HCT116 (cell line): ENCODE measurements at regions not wholly inside any gene's neighbourhood (a gene's known extent, or its start where the extent isn't known, plus 50 kb on each side); places are given as distances from the start of the nearest gene placed in this dataset.

Source experiments
- ATAC-seq: fragments of 200-7000 bp; cut with Tn5 transposase; 2 replicates; pipeline ENCODE4 v1.9.1; 2020; ENCODE audit warnings: mild to moderate bottlenecking, moderate library complexity
- BruUV-seq: library from RNA; stranded (reverse); fragments of 400-500 nt; replicated peaks from 2 replicates; lab custom pipeline; 2021; lab: Mats Ljungman, UMichigan
- CTCF ChIA-PET: fragments of 300-600 bp; sonication (Branson Sonifier 250); formaldehyde crosslinking; loops from one replicate; lab custom pipeline; 2021; ENCODE audit warnings: antibody characterized with exemption; lab: Charles Lee
- POLR2A ChIA-PET: fragments of 300-600, 350-600 bp; sonication (Branson Sonifier 250); formaldehyde crosslinking; loops from one replicate; lab custom pipeline; 2021; ENCODE audit warnings: antibody characterized with exemption; lab: Charles Lee
- RAD21 ChIA-PET, 2 experiments: fragments of 300-600 bp; sonication (Branson Sonifier 250); formaldehyde crosslinking; loops; one replicate each; lab custom pipeline; 2023; ENCODE audit warnings: low total read pairs in 2 of 2; ENCODE audit not compliant: uncharacterized antibody in 2 of 2, unreplicated experiment in 2 of 2, low non-redundant PET in 1 of 2; lab: Charles Lee
- DNase-seq: peaks from one replicate; pipeline ENCODE4 v3.0.0-alpha.2; 2010; ENCODE audit warnings: low read depth, low spot score
- H2AFZ ChIP-seq: fragments of 200-600 bp; shearing (Covaris generic), sonication (generic); 2 replicates; pipeline ENCODE4 v1.6.1; 2017; ENCODE audit warnings: low read depth, mixed run types, mixed read lengths, antibody characterized with exemption, low read length; ENCODE audit not compliant: poor library complexity, severe bottlenecking
- H3K27ac ChIP-seq: 2 replicates; pipeline ENCODE4 v1.5.1; 2012; ENCODE audit warnings: low read depth, low read length
- H3K27me3 ChIP-seq: fragments of 200-600 bp; sonication (generic); 2 replicates; pipeline ENCODE4 v1.6.1; 2016; ENCODE audit warnings: mixed run types, low read length, mixed read lengths; ENCODE audit not compliant: insufficient read depth
- H3K36me3 ChIP-seq, 2 experiments: fragments of 200-500 bp in 1 of 2; fragments of 200-600 bp in 1 of 2; sonication (Bioruptor generic) in 1 of 2; sonication (generic) in 1 of 2; 2 replicates each; pipeline versions ENCODE4 v1.5.1 to v1.6.1; 2014 to 2016; ENCODE audit warnings: low read length in 2 of 2, inconsistent platforms in 1 of 2, mixed read lengths in 1 of 2, mixed run types in 1 of 2; ENCODE audit not compliant: insufficient read depth in 2 of 2, control insufficient read depth in 1 of 2
- H3K4me1 ChIP-seq, 2 experiments: fragments of 200-600 bp in 1 of 2; sonication (generic) in 1 of 2; 2 replicates each; pipeline versions ENCODE4 v1.5.1 to v1.6.1; 2012 to 2017; ENCODE audit warnings: low read length in 2 of 2, inconsistent platforms in 1 of 2, mild to moderate bottlenecking in 1 of 2, mixed read lengths in 1 of 2, mixed run types in 1 of 2, moderate library complexity in 1 of 2; ENCODE audit not compliant: insufficient read depth in 2 of 2, control insufficient read depth in 1 of 2
- H3K4me2 ChIP-seq: fragments of 200-600 bp; sonication (generic); 2 replicates; pipeline ENCODE4 v1.6.1; 2017; ENCODE audit warnings: mixed run types, low read length, mixed read lengths
- H3K4me3 ChIP-seq, 2 experiments: fragments of 200-600 bp in 1 of 2; sonication (generic) in 1 of 2; replicated peaks in 1 of 2; 2 replicates each; pipeline ENCODE4 v1.5.1; 2011 to 2016; ENCODE audit warnings: low read length in 2 of 2, control low read depth in 1 of 2, low read depth in 1 of 2, mild to moderate bottlenecking in 1 of 2, mixed read lengths in 1 of 2, mixed run types in 1 of 2
- H3K79me2 ChIP-seq: fragments of 200-600 bp; sonication (generic); 2 replicates; pipeline ENCODE4 v1.6.1; 2017; ENCODE audit warnings: mild to moderate bottlenecking, mixed run types, low read length, moderate library complexity, mixed read lengths; ENCODE audit not compliant: insufficient read depth
- H3K9ac ChIP-seq: fragments of 200-600 bp; sonication (generic); 2 replicates; pipeline ENCODE4 v1.6.1; 2016; ENCODE audit warnings: low read length, mixed read lengths
- H3K9me2 ChIP-seq: fragments of 200-600 bp; sonication (generic), shearing (Covaris generic); 2 replicates; pipeline ENCODE4 v1.6.1; 2017; ENCODE audit warnings: mixed run types, mild to moderate bottlenecking, moderate library complexity; ENCODE audit not compliant: insufficient read depth
- H3K9me3 ChIP-seq, 2 experiments: fragments of 200-500 bp in 1 of 2; fragments of 200-600 bp in 1 of 2; sonication (Bioruptor generic) in 1 of 2; sonication (generic) in 1 of 2; 2 replicates each; pipeline ENCODE4 v1.6.1; 2014 to 2017; ENCODE audit warnings: low read length in 2 of 2, mixed read lengths in 2 of 2, inconsistent platforms in 1 of 2, low read depth in 1 of 2, mild to moderate bottlenecking in 1 of 2, mixed run types in 1 of 2, moderate library complexity in 1 of 2; ENCODE audit not compliant: control insufficient read depth in 1 of 2, insufficient read depth in 1 of 2
- H4K20me1 ChIP-seq: fragments of 200-600 bp; sonication (generic), shearing (Covaris generic); 2 replicates; pipeline ENCODE4 v1.6.1; 2017; ENCODE audit warnings: mixed run types, mild to moderate bottlenecking, moderate library complexity; ENCODE audit not compliant: insufficient read depth
- ATF3 ChIP-seq: IDR thresholded peaks from 2 replicates; pipeline ENCODE4 v1.6.1; 2012
- EZH2 ChIP-seq: fragments of 200-600 bp; sonication (generic); IDR thresholded peaks from 2 replicates; pipeline ENCODE4 v1.6.1; 2017; ENCODE audit warnings: antibody characterized with exemption, mixed run types
- EZH2phosphoT487 ChIP-seq: fragments of 200-600 bp; IDR thresholded peaks from 2 replicates; pipeline ENCODE4 v1.6.1; 2018; ENCODE audit warnings: antibody characterized with exemption, borderline replicate concordance
- JUND ChIP-seq: IDR thresholded peaks from 2 replicates; pipeline ENCODE4 v1.6.1; 2012
- POLR2A ChIP-seq: IDR thresholded peaks from 2 replicates; pipeline ENCODE4 v1.7.0; 2011; ENCODE audit warnings: borderline replicate concordance; ENCODE audit not compliant: insufficient read depth, insufficient read length; ENCODE audit errors: extremely low read depth
- POLR2AphosphoS5 ChIP-seq: IDR thresholded peaks from 2 replicates; pipeline ENCODE4 v1.6.1; 2011; ENCODE audit warnings: mild to moderate bottlenecking, low read depth, low read length, moderate library complexity
- SP1 ChIP-seq: IDR thresholded peaks from 2 replicates; pipeline ENCODE4 v1.6.1; 2012; ENCODE audit warnings: low read depth
- TCF7L2 ChIP-seq: IDR thresholded peaks from 2 replicates; pipeline ENCODE4 v1.7.0; 2011; ENCODE audit warnings: borderline replicate concordance, inconsistent platforms; ENCODE audit not compliant: insufficient read depth, insufficient read length; ENCODE audit errors: extremely low read depth
- ZNF274 ChIP-seq: fragments of 200-500 bp; sonication (Bioruptor generic); IDR thresholded peaks from 2 replicates; pipeline ENCODE4 v1.6.1; 2014; ENCODE audit warnings: mild to moderate bottlenecking, low read depth, low read length, inconsistent platforms
- intact Hi-C: fragments of 100-400 bp; cut with micrococcal nuclease; formaldehyde crosslinking; loops from 2 replicates; pipeline ENCODE4 v1.10.0; 2022
- TF ChIP-seq, protein P1 (sequence below): IDR thresholded peaks from 2 replicates; pipeline ENCODE4 v1.6.1; 2012; ENCODE audit warnings: low read depth
- TF ChIP-seq, protein P2 (sequence below), 3 experiments: fragments of 200-600 bp in 1 of 3; sonication (generic) in 1 of 3; IDR thresholded peaks in 2 of 3; conservative IDR thresholded peaks in 1 of 3; 2 replicates each; pipeline ENCODE4 v1.5.1; 2012 to 2017; ENCODE audit warnings: low read depth in 2 of 3, low read length in 2 of 3, antibody characterized with exemption in 1 of 3, borderline replicate concordance in 1 of 3, control low read depth in 1 of 3, mild to moderate bottlenecking in 1 of 3, mixed read lengths in 1 of 3, mixed run types in 1 of 3, moderate library complexity in 1 of 3; ENCODE audit not compliant: insufficient read depth in 1 of 3

DNA sequence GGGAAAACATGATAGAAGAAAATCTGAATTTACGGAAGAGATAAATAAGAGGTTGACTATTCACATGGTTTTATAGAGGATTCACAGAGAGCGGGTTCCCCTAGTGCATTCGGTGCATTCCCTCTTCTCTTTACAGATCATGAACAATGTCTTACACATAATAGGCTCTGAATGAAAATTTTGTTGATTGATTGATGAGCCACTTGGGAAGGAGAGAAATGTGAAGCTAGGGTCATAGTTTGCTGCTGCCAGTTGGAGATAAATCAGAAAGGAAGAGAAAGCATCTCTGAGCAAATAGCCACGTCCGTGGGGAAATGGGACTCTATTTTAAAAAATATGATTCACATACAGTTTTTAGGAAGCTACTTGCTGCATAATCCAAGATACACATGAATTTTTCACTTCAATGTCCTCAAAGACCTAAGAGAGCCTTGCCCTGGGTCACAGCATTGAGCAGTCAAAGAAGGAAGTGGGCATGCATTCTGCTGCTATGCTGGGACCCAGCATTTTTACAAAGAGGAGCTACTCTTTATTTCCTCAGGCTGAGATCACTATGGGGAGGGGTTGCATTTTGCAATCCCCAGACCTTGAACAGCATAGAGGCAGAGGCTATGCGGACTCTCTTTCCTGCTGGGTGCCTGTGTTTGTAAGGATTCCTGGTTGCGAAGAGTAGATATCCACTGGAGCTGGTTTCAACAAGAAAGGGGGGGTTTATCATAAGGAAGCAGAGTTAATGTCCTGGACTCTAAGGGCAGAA is 395.3 kb downstream of the TSN start:
- no peaks in the 10 kb centered on the region for H3K36me3 ChIP-seq
- H2AFZ ChIP-seq = no peak overlapping the region
- H3K9me3 ChIP-seq = no peaks in the 10 kb centered on the region
- H3K4me3 ChIP-seq = no peak overlapping the region
- no peaks in the 10 kb centered on the region for H3K79me2 ChIP-seq
- H4K20me1 ChIP-seq = no peaks in the 10 kb centered on the region
- TF ChIP-seq TCF7L2 = no peak
- no peak for TF ChIP-seq EZH2phosphoT487
- no peak for TF ChIP-seq SP1
- TF ChIP-seq, protein P1, sequence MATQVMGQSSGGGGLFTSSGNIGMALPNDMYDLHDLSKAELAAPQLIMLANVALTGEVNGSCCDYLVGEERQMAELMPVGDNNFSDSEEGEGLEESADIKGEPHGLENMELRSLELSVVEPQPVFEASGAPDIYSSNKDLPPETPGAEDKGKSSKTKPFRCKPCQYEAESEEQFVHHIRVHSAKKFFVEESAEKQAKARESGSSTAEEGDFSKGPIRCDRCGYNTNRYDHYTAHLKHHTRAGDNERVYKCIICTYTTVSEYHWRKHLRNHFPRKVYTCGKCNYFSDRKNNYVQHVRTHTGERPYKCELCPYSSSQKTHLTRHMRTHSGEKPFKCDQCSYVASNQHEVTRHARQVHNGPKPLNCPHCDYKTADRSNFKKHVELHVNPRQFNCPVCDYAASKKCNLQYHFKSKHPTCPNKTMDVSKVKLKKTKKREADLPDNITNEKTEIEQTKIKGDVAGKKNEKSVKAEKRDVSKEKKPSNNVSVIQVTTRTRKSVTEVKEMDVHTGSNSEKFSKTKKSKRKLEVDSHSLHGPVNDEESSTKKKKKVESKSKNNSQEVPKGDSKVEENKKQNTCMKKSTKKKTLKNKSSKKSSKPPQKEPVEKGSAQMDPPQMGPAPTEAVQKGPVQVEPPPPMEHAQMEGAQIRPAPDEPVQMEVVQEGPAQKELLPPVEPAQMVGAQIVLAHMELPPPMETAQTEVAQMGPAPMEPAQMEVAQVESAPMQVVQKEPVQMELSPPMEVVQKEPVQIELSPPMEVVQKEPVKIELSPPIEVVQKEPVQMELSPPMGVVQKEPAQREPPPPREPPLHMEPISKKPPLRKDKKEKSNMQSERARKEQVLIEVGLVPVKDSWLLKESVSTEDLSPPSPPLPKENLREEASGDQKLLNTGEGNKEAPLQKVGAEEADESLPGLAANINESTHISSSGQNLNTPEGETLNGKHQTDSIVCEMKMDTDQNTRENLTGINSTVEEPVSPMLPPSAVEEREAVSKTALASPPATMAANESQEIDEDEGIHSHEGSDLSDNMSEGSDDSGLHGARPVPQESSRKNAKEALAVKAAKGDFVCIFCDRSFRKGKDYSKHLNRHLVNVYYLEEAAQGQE = no peak
- no peak for TF ChIP-seq EZH2
- ChIA-PET RAD21 (no interaction called here), POLR2A (no interaction called here), CTCF (no interaction called here)
- intact Hi-C loops = no loop called here
- DNase-seq = no peak
- H3K4me1 ChIP-seq = no peaks in the 10 kb centered on the region
- no peak overlapping the region for H3K4me2 ChIP-seq
- H3K9me2 ChIP-seq = no peaks in the 10 kb centered on the region
- 0 out of 2 replicates have a peak, but pooled peaks cover 4% of the 10 kb centered on the region for H3K27me3 ChIP-seq
- no peak for ATAC-seq
- BruUV-seq = no TSS peak
- H3K9ac ChIP-seq = no peak overlapping the region
- no peak overlapping the region for H3K27ac ChIP-seq

GRCh38 chr2:122152571-122152970 is 397.1 kb downstream of the TSN start:
- no peak overlapping the region for H2AFZ ChIP-seq
- DNase-seq = no peak
- intact Hi-C loops = no loop called here
- no peaks in the 10 kb centered on the region for H4K20me1 ChIP-seq
- no peak overlapping the region for H3K4me3 ChIP-seq
- BruUV-seq = no TSS peak
- TF ChIP-seq ZNF274 = no peak
- no peak for TF ChIP-seq POLR2A
- no peak for TF ChIP-seq JUND
- TF ChIP-seq ATF3 = no peak
- TF ChIP-seq, protein P2, sequence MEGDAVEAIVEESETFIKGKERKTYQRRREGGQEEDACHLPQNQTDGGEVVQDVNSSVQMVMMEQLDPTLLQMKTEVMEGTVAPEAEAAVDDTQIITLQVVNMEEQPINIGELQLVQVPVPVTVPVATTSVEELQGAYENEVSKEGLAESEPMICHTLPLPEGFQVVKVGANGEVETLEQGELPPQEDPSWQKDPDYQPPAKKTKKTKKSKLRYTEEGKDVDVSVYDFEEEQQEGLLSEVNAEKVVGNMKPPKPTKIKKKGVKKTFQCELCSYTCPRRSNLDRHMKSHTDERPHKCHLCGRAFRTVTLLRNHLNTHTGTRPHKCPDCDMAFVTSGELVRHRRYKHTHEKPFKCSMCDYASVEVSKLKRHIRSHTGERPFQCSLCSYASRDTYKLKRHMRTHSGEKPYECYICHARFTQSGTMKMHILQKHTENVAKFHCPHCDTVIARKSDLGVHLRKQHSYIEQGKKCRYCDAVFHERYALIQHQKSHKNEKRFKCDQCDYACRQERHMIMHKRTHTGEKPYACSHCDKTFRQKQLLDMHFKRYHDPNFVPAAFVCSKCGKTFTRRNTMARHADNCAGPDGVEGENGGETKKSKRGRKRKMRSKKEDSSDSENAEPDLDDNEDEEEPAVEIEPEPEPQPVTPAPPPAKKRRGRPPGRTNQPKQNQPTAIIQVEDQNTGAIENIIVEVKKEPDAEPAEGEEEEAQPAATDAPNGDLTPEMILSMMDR (IDR thresholded peaks at IDR 0.05 in 2 of 3, conservative IDR thresholded peaks at IDR 0.05 in 1 of 3; ENCODE audit: borderline replicate concordance in 1 of 3, insufficient read depth in 1 of 3, low read depth in 2 of 3, low read length in 2 of 3) = no peak
- TF ChIP-seq POLR2AphosphoS5 = no peak
- TF ChIP-seq, all 23 proteins: peak for 0
- H3K4me2 ChIP-seq = no peak overlapping the region
- no peaks in the 10 kb centered on the region for H3K79me2 ChIP-seq
- H3K36me3 ChIP-seq = no peaks in the 10 kb centered on the region
- ChIA-PET CTCF (no interaction called here), RAD21 (no interaction called here), POLR2A (no interaction called here)
- no peak overlapping the region for H3K9ac ChIP-seq
- 0 out of 2 replicates have a peak, but pooled peaks cover 10% of the 10 kb centered on the region for H3K27me3 ChIP-seq
- no peaks in the 10 kb centered on the region for H3K9me2 ChIP-seq
- H3K9me3 ChIP-seq = no peaks in the 10 kb centered on the region
- H3K4me1 ChIP-seq = no peaks in the 10 kb centered on the region
- no peak overlapping the region for H3K27ac ChIP-seq
- ATAC-seq = no peak
